Right lobe of liver (tissue), 4 donors: ENCODE measurements at regions not wholly inside any gene's neighbourhood (a gene's known extent, or its start where the extent isn't known, plus 50 kb on each side); places are given as distances from the start of the nearest gene placed in this dataset.

Experiments
- POLR2A ChIP-seq: fragments of 450-650 bp; IDR thresholded peaks from one replicate; pipeline ENCODE4 v1.6.1; 2017; ENCODE audit warnings: antibody characterized with exemption, mild to moderate bottlenecking
- TF ChIP-seq, protein P1 (sequence below), 4 donors: fragments of 200-600 bp in 3 of 4; fragments of 450-650 bp in 1 of 4; IDR thresholded peaks; one replicate each; pipeline versions ENCODE4 v1.5.1 to v1.8.0; 2016 to 2022; ENCODE audit warnings: antibody characterized with exemption in 4 of 4, mild to moderate bottlenecking in 2 of 4
- donor health status: DM: no; HTN: no; CAD: no.
- donor health status: DM: no; HTN: no; CAD: no.
- donor health status: DM: no; HTN: yes; CAD: no.

DNA sequence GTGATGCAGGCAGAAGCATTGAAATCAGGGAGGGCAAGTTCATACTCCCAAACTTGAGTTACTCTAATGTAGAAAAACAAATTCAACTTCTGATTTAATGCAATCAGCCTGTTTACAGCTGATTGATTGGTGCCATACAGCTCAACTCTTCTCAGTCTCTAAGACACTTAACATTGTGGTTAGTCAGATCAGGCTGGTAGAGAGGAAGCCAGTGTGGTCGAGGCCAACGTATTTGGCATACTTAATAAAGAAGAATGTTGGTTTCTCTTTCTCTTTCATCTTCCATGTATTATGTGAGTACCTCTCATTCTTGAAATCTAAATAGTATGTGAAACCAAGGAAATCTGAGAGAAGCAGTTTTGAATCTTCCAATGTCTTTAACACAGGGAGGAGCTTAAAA is 255.0 kb upstream of the SLITRK1 start:
- TF ChIP-seq, protein P1, sequence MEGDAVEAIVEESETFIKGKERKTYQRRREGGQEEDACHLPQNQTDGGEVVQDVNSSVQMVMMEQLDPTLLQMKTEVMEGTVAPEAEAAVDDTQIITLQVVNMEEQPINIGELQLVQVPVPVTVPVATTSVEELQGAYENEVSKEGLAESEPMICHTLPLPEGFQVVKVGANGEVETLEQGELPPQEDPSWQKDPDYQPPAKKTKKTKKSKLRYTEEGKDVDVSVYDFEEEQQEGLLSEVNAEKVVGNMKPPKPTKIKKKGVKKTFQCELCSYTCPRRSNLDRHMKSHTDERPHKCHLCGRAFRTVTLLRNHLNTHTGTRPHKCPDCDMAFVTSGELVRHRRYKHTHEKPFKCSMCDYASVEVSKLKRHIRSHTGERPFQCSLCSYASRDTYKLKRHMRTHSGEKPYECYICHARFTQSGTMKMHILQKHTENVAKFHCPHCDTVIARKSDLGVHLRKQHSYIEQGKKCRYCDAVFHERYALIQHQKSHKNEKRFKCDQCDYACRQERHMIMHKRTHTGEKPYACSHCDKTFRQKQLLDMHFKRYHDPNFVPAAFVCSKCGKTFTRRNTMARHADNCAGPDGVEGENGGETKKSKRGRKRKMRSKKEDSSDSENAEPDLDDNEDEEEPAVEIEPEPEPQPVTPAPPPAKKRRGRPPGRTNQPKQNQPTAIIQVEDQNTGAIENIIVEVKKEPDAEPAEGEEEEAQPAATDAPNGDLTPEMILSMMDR (IDR thresholded peaks at IDR 0.05), result no peak
- TF ChIP-seq POLR2A, result no peak
